DND-41 (cell line): ENCODE measurements at regions not wholly inside any gene's neighbourhood (a gene's known extent, or its start where the extent isn't known, plus 50 kb on each side); places are given as distances from the start of the nearest gene placed in this dataset.
"Not testable (repeated sequence)": the region's sequence is repeated elsewhere in the genome, so short reads cannot be mapped to it uniquely, and the experiment has no call there.

Experiments
- ATAC-seq: fragments of 200-7000 bp; cut with Tn5 transposase; 3 replicates; pipeline ENCODE4 v1.9.1; 2021; ENCODE audit warnings: low read depth; ENCODE audit not compliant: insufficient read depth
- DNase-seq: peaks from one replicate; pipeline ENCODE4 v3.0.0-alpha.2; 2020
- H2AFZ ChIP-seq: 2 replicates; pipeline ENCODE4 v1.6.0; 2012; ENCODE audit warnings: low read depth, low read length
- H3K27ac ChIP-seq: 2 replicates; pipeline ENCODE4 v1.5.1; 2012; ENCODE audit warnings: low read length, inconsistent platforms
- H3K27me3 ChIP-seq: fragments of 200-600 bp; sonication (generic); 2 replicates; pipeline ENCODE4 v1.6.0; 2012; ENCODE audit warnings: low read length, mild to moderate bottlenecking, inconsistent platforms; ENCODE audit not compliant: insufficient read depth, poor library complexity
- H3K36me3 ChIP-seq: 2 replicates; pipeline ENCODE4 v1.5.1; 2012; ENCODE audit warnings: low read length, inconsistent platforms; ENCODE audit not compliant: insufficient read depth
- H3K4me1 ChIP-seq: 2 replicates; pipeline ENCODE4 v1.5.1; 2012; ENCODE audit warnings: mild to moderate bottlenecking, low read length; ENCODE audit not compliant: insufficient read depth
- H3K4me2 ChIP-seq: 2 replicates; pipeline ENCODE4 v1.6.0; 2012; ENCODE audit warnings: mild to moderate bottlenecking, moderate library complexity, low read length, inconsistent platforms; ENCODE audit not compliant: insufficient read depth
- H3K4me3 ChIP-seq, 2 experiments: fragments of 200-600 bp in 1 of 2; shearing (Covaris generic) in 1 of 2; 2 replicates each; pipeline ENCODE4 v1.5.1; 2012 to 2016; ENCODE audit warnings: inconsistent platforms in 2 of 2, low read length in 2 of 2, mild to moderate bottlenecking in 2 of 2, low read depth in 1 of 2, moderate library complexity in 1 of 2
- H3K79me2 ChIP-seq: 2 replicates; pipeline ENCODE4 v1.6.0; 2012; ENCODE audit warnings: low read length, inconsistent platforms; ENCODE audit not compliant: insufficient read depth
- H3K9ac ChIP-seq: 2 replicates; pipeline ENCODE4 v1.6.0; 2012; ENCODE audit warnings: low read depth, mild to moderate bottlenecking, inconsistent platforms, low read length, moderate library complexity
- H3K9me3 ChIP-seq: 2 replicates; pipeline ENCODE4 v1.5.1; 2012; ENCODE audit warnings: low read length, moderate library complexity, mild to moderate bottlenecking, inconsistent platforms; ENCODE audit not compliant: insufficient read depth, severe bottlenecking
- H4K20me1 ChIP-seq: 2 replicates; pipeline ENCODE4 v1.6.0; 2012; ENCODE audit warnings: low read length; ENCODE audit not compliant: insufficient read depth

DNA sequence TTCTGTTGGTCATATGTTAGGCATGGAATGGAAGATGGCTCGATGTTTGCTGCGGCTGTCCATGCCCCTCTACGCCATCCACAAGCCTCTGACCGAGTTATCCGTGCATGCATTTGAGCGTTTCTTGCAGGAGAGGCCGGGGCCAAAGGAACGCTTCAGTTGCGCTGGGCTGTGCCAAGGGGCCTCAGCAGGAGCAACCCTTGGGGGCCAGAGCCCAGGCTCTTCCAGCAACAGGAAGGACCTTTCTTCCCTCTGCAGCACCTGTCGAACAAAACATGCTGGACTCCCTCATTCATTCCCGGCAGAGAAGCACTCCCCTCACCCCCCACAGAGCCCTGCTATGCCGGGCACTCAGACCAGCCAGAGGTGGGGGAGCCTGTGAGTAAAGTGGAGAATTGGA lies 81.4 kb upstream of the CRYM start:
- not testable (repeated sequence) for H3K9ac ChIP-seq, H3K4me3 ChIP-seq, DNase-seq, H3K4me2 ChIP-seq, H3K9me3 ChIP-seq, ATAC-seq, H3K4me1 ChIP-seq, H3K27ac ChIP-seq, H2AFZ ChIP-seq, H4K20me1 ChIP-seq, H3K79me2 ChIP-seq, H3K27me3 ChIP-seq, H3K36me3 ChIP-seq

- H3K9ac ChIP-seq, H3K27me3 ChIP-seq, H2AFZ ChIP-seq, H3K4me1 ChIP-seq, DNase-seq, ATAC-seq, H3K4me3 ChIP-seq, H3K36me3 ChIP-seq, H3K79me2 ChIP-seq, H3K4me2 ChIP-seq, H3K9me3 ChIP-seq, H4K20me1 ChIP-seq, H3K27ac ChIP-seq: not testable (repeated sequence)
Measured at GRCh38 chr16:21358261-21358795, 80.2 kb upstream of the CRYM start.

DNA sequence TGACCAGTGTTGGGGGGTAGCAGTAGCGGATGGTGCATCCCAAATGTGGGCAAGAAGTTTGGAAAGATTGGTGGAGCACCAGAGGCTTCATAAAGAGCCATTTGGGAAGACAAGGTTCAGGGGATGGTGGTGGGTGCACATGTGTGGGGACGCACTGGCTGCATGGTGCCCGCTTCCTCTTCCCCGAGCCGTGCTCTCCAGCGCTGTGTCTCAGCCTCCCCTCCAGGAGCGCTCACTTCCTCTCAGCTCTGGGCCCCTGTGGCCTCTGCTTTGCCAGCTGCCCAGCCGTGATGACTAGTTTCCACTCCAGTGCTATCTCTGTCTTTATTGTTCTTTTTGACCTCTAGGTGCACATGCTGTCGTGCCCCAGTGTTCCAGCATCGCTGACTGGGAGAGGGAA lies 78.2 kb upstream of the CRYM start:
- not testable (repeated sequence) for H3K4me1 ChIP-seq, ATAC-seq, H3K9ac ChIP-seq, H3K79me2 ChIP-seq, H3K4me3 ChIP-seq, H3K27ac ChIP-seq, H3K9me3 ChIP-seq, H3K36me3 ChIP-seq, H2AFZ ChIP-seq, DNase-seq, H3K27me3 ChIP-seq, H4K20me1 ChIP-seq, H3K4me2 ChIP-seq

DNA sequence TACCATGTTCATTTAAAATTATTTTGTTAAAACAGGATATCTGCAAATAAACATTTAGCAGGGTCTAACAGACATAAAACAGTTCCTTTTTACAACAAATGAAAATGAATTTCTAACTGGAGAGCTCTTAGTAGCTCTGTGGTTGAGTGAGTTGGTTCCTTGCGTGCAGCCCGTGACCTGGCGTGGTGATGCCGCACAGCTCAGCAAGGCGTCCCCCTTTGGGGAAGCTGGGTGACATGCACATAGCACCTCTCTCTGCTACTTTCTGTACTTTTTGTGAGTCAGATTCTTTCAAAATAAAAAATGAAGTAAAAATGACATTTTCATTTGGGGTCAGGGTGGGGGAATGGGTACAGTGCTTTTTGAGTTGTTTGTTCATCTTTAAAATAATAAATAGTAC lies 73.3 kb upstream of the CRYM start:
- not testable (repeated sequence) for H4K20me1 ChIP-seq, H3K27ac ChIP-seq, DNase-seq, H3K4me3 ChIP-seq, H2AFZ ChIP-seq, H3K27me3 ChIP-seq, H3K9ac ChIP-seq, H3K4me1 ChIP-seq, H3K36me3 ChIP-seq, H3K4me2 ChIP-seq, ATAC-seq, H3K9me3 ChIP-seq, H3K79me2 ChIP-seq

GRCh38 chr16:21350851-21351250 lies 72.8 kb upstream of the CRYM start:
- not testable (repeated sequence) for H4K20me1 ChIP-seq, H3K79me2 ChIP-seq, H3K9me3 ChIP-seq, H3K4me1 ChIP-seq, H2AFZ ChIP-seq, H3K27me3 ChIP-seq, H3K9ac ChIP-seq, H3K27ac ChIP-seq, DNase-seq, ATAC-seq, H3K4me3 ChIP-seq, H3K4me2 ChIP-seq, H3K36me3 ChIP-seq

GRCh38 chr16:21349336-21349735 lies 71.2 kb upstream of the CRYM start:
- not testable (repeated sequence) for ATAC-seq, H4K20me1 ChIP-seq

DNA sequence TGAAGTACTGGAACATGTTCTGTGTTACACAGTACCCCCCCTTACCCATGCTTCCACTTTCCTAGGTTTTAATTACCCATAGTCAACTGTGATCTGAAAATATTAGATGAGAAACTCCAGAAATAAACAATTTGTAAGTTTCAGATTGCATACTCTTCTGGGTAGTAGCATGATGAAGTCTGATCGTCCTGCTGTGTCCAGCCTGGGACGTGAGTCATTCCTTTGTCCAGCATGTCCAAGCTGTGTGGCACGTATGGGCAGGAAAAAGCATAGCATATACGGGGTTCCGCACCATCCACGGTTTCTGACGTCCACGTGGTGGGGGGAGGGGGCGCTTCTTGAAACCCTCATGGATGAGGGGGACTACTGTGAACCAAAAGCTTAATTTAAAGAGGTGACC lies 70.7 kb upstream of the CRYM start:
- not testable (repeated sequence) for H2AFZ ChIP-seq, DNase-seq, H3K4me3 ChIP-seq, H3K9me3 ChIP-seq, H3K4me2 ChIP-seq, ATAC-seq, H3K4me1 ChIP-seq, H3K79me2 ChIP-seq, H3K27me3 ChIP-seq, H3K27ac ChIP-seq, H3K9ac ChIP-seq, H3K36me3 ChIP-seq, H4K20me1 ChIP-seq

More at GRCh38 chr16:21349336-21349735, 71.2 kb upstream of the CRYM start:
- not testable (repeated sequence) for H3K9ac ChIP-seq, H3K79me2 ChIP-seq, H3K4me3 ChIP-seq, H3K27ac ChIP-seq, H3K9me3 ChIP-seq, DNase-seq, H3K27me3 ChIP-seq, H3K4me1 ChIP-seq, H3K4me2 ChIP-seq, H3K36me3 ChIP-seq, H2AFZ ChIP-seq

GRCh38 chr16:21347538-21347937 lies 69.4 kb upstream of the CRYM start:
- H3K4me3 ChIP-seq, DNase-seq, H3K4me2 ChIP-seq, H3K27ac ChIP-seq, H3K9me3 ChIP-seq, H3K9ac ChIP-seq, ATAC-seq, H3K79me2 ChIP-seq, H3K4me1 ChIP-seq, H4K20me1 ChIP-seq, H2AFZ ChIP-seq, H3K27me3 ChIP-seq, H3K36me3 ChIP-seq: not testable (repeated sequence)
